NT2/D1 (cell line): ENCODE measurements at regions not wholly inside any gene's neighbourhood (a gene's known extent, or its start where the extent isn't known, plus 50 kb on each side); places are given as distances from the start of the nearest gene placed in this dataset.

Source experiments
- SUZ12 ChIP-seq: IDR thresholded peaks from 2 replicates; pipeline ENCODE4 v1.6.1; 2011; ENCODE audit not compliant: insufficient read length, insufficient read depth; ENCODE audit errors: extremely low read depth
- YY1 ChIP-seq: IDR thresholded peaks from 2 replicates; pipeline ENCODE4 v1.6.1; 2011; ENCODE audit not compliant: insufficient read length, insufficient read depth

- TF ChIP-seq YY1 (no peak), SUZ12 (no peak)
Measured at GRCh38 chr4:64846417-64846816, 437.2 kb upstream of the TECRL start.
